KMS-11 (cell line): ENCODE measurements at regions not wholly inside any gene's neighbourhood (a gene's known extent, or its start where the extent isn't known, plus 50 kb on each side); places are given as distances from the start of the nearest gene placed in this dataset.

ENCODE experiments used
- H2AFZ ChIP-seq: fragments of 200-600 bp; sonication (generic); 2 replicates; pipeline ENCODE4 v1.6.1; 2016; ENCODE audit warnings: antibody characterized with exemption, mixed run types, low read depth
- H3K27ac ChIP-seq: fragments of 200-600 bp; sonication (generic); 2 replicates; pipeline ENCODE4 v1.6.1; 2016; ENCODE audit warnings: mild to moderate bottlenecking, mixed run types
- H3K27me3 ChIP-seq: fragments of 200-600 bp; sonication (generic); 2 replicates; pipeline ENCODE4 v1.6.1; 2017; ENCODE audit warnings: mild to moderate bottlenecking, low read depth, mixed run types, moderate library complexity; ENCODE audit not compliant: insufficient read depth
- H3K36me3 ChIP-seq: fragments of 200-600 bp; sonication (generic); 2 replicates; pipeline ENCODE4 v1.6.1; 2017; ENCODE audit warnings: mild to moderate bottlenecking, mixed run types; ENCODE audit not compliant: insufficient read depth
- H3K4me1 ChIP-seq: fragments of 200-600 bp; sonication (generic); 2 replicates; pipeline ENCODE4 v1.6.1; 2016; ENCODE audit warnings: mild to moderate bottlenecking, low read depth, mixed run types; ENCODE audit not compliant: poor library complexity, severe bottlenecking
- H3K4me2 ChIP-seq: fragments of 200-600 bp; sonication (generic); 2 replicates; pipeline ENCODE4 v1.7.0; 2016; ENCODE audit warnings: mild to moderate bottlenecking, mixed run types
- H3K4me3 ChIP-seq: fragments of 200-600 bp; sonication (generic); IDR thresholded peaks from 2 replicates; pipeline ENCODE4 v1.6.1; 2017; ENCODE audit warnings: low read depth, low read length, mixed read lengths; ENCODE audit not compliant: insufficient read depth
- H3K79me2 ChIP-seq: fragments of 200-600 bp; sonication (generic); 2 replicates; pipeline ENCODE4 v1.6.1; 2016; ENCODE audit warnings: low read depth, mixed run types; ENCODE audit not compliant: insufficient read depth
- H3K9ac ChIP-seq: fragments of 200-600 bp; sonication (generic); 2 replicates; pipeline ENCODE4 v1.6.1; 2016; ENCODE audit warnings: mild to moderate bottlenecking, mixed run types
- H4K20me1 ChIP-seq: fragments of 200-600 bp; sonication (generic); 2 replicates; pipeline ENCODE4 v1.6.1; 2016; ENCODE audit warnings: mild to moderate bottlenecking, mixed run types; ENCODE audit not compliant: insufficient read depth
- TF ChIP-seq, protein P1 (sequence below): fragments of 200-600 bp; sonication (generic); conservative IDR thresholded peaks from 2 replicates; pipeline ENCODE4 v1.6.1; 2017; ENCODE audit warnings: low read depth, mild to moderate bottlenecking, antibody characterized with exemption, low read length, moderate library complexity, mixed read lengths

DNA sequence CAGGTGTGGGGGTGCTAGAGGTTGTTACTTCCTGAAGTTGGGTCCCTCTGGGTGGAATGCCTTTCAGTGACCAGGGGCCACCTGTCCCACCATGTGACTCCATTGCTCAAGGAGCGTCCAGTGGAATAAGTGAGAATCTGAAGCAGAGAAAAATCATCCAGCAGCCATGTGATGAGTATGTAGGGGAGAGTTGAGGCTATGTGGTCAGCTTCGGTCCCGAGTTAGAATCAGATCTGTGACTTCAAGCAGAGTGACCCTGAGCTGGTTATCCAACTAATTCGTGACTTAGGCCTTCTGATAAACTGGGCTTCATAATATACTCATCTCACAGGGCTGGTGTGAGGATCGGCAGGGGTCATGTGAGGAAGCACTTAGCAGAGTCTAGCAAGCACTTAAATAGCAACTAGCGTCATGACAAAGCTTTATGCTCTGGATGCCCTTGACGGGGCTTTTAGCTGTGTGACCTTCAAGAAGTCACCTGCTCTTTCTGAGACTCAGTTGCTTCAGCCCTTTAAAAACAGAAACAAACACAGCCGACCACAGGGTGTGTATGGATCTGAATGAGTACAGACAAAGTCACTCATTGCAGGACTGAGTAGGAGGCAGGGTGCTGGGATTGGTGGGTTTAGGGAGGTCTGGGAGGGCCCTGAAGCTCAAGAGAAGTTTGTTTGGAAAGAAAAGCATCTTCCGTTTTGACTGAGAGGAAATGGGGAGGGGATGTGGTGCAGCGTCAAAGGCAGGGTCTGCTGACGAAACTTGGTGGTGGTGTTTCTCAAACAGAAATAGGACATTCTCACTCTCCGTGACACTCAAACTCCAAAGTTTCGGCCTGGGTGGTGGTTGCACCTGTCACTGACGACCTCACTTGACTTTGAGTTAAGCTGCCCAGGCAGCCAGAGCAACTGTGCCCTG lies 264.0 kb upstream of the CXCR4 start:
- Histone ChIP-seq H3K27me3 (no peaks in the 10 kb centered on the region), H3K9ac (peak overlapping the region; percentile 20; the same call in 1 of the 2 replicates), H2AFZ (peak overlapping the region; percentile 43), H3K4me1 (peaks cover 64% of the 10 kb centered on the region), H3K79me2 (no peaks in the 10 kb centered on the region), H3K27ac (peak overlapping the region; percentile 67), H3K36me3 (no peaks in the 10 kb centered on the region), H3K4me3 (no peak overlapping the region), H4K20me1 (no peaks in the 10 kb centered on the region), H3K4me2 (peak overlapping the region; percentile 89)
- TF ChIP-seq, protein P1, sequence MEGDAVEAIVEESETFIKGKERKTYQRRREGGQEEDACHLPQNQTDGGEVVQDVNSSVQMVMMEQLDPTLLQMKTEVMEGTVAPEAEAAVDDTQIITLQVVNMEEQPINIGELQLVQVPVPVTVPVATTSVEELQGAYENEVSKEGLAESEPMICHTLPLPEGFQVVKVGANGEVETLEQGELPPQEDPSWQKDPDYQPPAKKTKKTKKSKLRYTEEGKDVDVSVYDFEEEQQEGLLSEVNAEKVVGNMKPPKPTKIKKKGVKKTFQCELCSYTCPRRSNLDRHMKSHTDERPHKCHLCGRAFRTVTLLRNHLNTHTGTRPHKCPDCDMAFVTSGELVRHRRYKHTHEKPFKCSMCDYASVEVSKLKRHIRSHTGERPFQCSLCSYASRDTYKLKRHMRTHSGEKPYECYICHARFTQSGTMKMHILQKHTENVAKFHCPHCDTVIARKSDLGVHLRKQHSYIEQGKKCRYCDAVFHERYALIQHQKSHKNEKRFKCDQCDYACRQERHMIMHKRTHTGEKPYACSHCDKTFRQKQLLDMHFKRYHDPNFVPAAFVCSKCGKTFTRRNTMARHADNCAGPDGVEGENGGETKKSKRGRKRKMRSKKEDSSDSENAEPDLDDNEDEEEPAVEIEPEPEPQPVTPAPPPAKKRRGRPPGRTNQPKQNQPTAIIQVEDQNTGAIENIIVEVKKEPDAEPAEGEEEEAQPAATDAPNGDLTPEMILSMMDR: no peak

DNA sequence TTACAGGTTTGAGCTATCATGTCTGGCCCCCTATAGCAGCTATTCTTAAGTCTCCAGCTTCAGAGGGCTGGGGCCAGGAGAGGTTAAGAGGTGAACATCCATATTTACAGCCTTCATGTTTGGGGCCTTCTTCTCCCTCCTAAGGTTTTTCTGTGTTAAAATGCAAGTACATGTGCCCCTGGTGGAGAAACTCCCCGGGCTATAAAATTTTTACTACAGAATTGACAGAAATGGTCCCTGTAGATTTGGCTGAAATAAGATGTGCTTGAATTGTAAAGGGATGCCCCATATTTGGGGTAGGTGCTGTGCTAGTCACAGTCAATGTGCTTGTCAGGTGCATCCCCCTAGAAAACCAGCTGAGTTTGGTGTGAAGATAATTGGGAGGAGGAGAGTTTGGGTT lies 263.3 kb upstream of the CXCR4 start:
- H3K4me3 ChIP-seq: no peak overlapping the region
- H3K27ac ChIP-seq: peak overlapping the region; percentile 67
- TF ChIP-seq, protein P1: no peak
- peak overlapping the region; percentile 20; the same call in 1 of the 2 replicates for H3K9ac ChIP-seq
- peak overlapping the region; percentile 43; the same call in 1 of the 2 replicates for H2AFZ ChIP-seq
- H3K36me3 ChIP-seq: no peaks in the 10 kb centered on the region
- H3K79me2 ChIP-seq: no peaks in the 10 kb centered on the region
- no peaks in the 10 kb centered on the region for H3K27me3 ChIP-seq
- H3K4me2 ChIP-seq: peak overlapping the region; percentile 89
- no peaks in the 10 kb centered on the region for H4K20me1 ChIP-seq
- peaks cover 64% of the 10 kb centered on the region for H3K4me1 ChIP-seq

DNA sequence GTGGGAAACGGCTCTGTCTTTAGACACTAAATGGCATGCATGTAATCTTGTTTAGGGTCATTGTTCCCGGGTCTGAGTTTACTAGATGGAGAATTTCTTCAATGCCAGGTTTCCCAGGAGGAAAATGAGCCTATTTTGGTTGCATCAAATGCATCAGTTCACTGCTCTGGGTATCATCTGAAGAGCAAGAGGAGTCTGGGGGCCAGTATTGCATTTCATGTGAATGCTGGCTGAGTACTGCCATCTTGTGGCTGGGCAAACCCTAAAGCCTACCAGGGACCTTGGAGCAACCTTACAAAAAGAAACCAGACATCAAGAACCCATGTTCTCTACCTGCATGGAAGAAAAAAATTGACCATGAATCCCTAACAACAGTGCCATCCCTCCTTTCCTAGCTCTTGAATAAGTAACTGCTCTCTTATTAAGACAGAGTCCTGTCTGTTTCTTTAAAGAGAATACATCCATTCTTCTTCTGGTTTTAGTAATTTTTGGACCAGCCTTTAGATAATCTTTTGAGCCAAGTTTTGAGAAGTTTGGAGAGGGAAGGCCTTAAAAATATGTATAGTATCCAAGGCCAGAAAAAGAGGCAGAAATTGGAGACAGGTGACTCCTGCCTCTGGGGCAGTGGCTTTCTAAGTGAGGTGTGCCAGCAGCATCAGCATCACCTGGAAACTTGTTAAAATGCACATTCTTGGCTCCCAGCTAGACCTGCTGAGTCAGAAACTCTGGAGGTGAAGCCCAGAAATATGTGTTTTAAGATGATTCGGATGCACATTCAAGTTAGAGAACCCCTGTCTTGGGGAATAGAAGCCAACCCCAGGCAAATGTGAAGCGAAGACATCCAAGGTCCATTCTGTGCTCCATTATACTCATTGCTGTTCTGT lies 261.0 kb upstream of the CXCR4 start:
- Histone ChIP-seq H4K20me1 (no peaks in the 10 kb centered on the region), H3K79me2 (no peaks in the 10 kb centered on the region), H3K27me3 (no peaks in the 10 kb centered on the region), H3K9ac (no peak overlapping the region), H3K27ac (no peak overlapping the region), H3K4me3 (no peak overlapping the region), H2AFZ (no peak overlapping the region), H3K4me2 (no peak overlapping the region), H3K36me3 (no peaks in the 10 kb centered on the region), H3K4me1 (peaks cover 52% of the 10 kb centered on the region)
- TF ChIP-seq, protein P1: peak; percentile 68

DNA sequence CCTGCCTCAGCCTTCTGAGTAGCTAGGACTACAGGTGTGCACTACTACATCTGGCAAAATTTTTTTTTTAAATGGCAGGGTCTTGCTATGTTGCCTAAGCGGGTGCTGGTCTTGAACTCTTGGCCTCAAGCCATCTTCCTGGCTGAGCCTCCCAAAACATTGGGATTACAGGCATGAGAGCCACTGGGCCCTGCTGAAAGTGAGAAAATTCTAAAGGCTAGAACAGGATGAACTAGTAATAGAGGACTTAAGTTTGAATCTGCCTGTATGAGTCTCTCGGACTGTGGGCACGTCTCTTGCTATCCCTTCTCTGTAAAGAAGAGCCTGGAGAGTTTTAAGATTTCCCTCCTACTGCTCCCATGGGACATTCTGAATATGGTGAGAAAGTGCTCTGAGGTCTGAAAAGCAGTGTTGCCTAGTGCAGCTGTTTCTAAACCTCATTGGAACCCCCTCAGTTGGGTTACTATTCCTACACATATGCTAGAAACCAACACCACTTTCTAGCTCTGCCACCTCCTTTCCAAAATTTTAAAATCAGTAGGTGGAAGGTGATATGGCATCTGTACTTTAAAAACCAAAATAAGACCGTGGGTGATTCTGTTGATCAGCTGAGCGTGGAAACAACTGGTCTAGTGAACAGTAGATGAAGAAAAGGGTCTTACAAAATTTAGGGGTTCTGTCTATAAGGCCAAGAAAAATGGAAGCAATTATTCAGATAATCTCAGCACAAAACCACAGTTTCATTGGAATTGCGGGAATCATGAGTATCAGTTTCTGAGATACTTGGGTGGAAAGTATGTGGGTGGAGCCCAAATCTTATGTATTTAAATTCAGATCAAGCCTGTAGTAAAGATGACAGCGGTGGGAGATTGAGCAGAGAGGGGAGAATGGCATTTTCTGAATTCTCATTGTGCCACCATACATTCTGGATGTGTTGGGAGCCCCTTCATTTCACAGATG lies 259.8 kb upstream of the CXCR4 start:
- TF ChIP-seq, protein P1: no peak
- H3K4me1 ChIP-seq: peaks cover 39% of the 10 kb centered on the region
- no peak overlapping the region for H3K4me3 ChIP-seq
- H3K9ac ChIP-seq: no peak overlapping the region
- no peaks in the 10 kb centered on the region for H3K36me3 ChIP-seq
- no peak overlapping the region for H3K4me2 ChIP-seq
- H2AFZ ChIP-seq: no peak overlapping the region
- H3K27me3 ChIP-seq: no peaks in the 10 kb centered on the region
- no peaks in the 10 kb centered on the region for H4K20me1 ChIP-seq
- H3K27ac ChIP-seq: no peak overlapping the region
- H3K79me2 ChIP-seq: no peaks in the 10 kb centered on the region
